Peyer's patch (tissue), 4 donors: ENCODE measurements at regions not wholly inside any gene's neighbourhood (a gene's known extent, or its start where the extent isn't known, plus 50 kb on each side); places are given as distances from the start of the nearest gene placed in this dataset.

Experiments used
- POLR2A ChIP-seq, 2 donors: fragments of 450-650 bp; IDR thresholded peaks; one replicate each; pipeline ENCODE4 v1.5.1; 2017; ENCODE audit warnings: antibody characterized with exemption in 2 of 2, mild to moderate bottlenecking in 2 of 2, moderate library complexity in 2 of 2
- TF ChIP-seq, protein P1 (sequence below), 6 experiments: fragments of 450-650 bp in 4 of 6; fragments of 200-600 bp in 2 of 6; sonication (generic) in 1 of 6; IDR thresholded peaks; one replicate each; pipeline ENCODE4 v1.5.1; 2017 to 2019; ENCODE audit warnings: antibody characterized with exemption in 6 of 6, mild to moderate bottlenecking in 3 of 6, moderate library complexity in 1 of 6

DNA sequence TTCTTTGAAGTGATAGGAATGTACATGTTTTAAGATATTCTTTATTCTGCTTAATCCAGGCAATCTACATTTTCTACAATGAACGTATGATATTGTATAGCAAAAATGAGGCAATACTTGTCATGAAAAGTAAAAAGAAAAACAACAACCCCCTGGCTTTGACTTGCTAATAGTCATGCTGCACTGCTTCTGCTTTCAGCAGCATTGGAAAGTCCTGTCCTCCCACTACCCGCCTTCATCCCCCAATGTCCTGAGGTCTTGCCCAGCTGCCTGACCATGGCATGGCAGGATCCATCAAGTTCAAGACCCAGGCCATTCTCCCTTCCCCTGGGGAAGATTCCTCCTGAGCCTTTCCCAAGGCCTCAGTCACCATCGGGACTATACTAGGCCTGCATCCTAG, 156.5 kb downstream of the SH3BGRL2 start:
- TF ChIP-seq, protein P1, sequence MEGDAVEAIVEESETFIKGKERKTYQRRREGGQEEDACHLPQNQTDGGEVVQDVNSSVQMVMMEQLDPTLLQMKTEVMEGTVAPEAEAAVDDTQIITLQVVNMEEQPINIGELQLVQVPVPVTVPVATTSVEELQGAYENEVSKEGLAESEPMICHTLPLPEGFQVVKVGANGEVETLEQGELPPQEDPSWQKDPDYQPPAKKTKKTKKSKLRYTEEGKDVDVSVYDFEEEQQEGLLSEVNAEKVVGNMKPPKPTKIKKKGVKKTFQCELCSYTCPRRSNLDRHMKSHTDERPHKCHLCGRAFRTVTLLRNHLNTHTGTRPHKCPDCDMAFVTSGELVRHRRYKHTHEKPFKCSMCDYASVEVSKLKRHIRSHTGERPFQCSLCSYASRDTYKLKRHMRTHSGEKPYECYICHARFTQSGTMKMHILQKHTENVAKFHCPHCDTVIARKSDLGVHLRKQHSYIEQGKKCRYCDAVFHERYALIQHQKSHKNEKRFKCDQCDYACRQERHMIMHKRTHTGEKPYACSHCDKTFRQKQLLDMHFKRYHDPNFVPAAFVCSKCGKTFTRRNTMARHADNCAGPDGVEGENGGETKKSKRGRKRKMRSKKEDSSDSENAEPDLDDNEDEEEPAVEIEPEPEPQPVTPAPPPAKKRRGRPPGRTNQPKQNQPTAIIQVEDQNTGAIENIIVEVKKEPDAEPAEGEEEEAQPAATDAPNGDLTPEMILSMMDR (IDR thresholded peaks at IDR 0.05), result no peak
- no peak for TF ChIP-seq POLR2A (IDR thresholded peaks at IDR 0.05)
